ENCODE measurements at regions not wholly inside any gene's neighbourhood (a gene's known extent, or its start where the extent isn't known, plus 50 kb on each side); places are given as distances from the start of the nearest gene placed in this dataset.

DNA sequence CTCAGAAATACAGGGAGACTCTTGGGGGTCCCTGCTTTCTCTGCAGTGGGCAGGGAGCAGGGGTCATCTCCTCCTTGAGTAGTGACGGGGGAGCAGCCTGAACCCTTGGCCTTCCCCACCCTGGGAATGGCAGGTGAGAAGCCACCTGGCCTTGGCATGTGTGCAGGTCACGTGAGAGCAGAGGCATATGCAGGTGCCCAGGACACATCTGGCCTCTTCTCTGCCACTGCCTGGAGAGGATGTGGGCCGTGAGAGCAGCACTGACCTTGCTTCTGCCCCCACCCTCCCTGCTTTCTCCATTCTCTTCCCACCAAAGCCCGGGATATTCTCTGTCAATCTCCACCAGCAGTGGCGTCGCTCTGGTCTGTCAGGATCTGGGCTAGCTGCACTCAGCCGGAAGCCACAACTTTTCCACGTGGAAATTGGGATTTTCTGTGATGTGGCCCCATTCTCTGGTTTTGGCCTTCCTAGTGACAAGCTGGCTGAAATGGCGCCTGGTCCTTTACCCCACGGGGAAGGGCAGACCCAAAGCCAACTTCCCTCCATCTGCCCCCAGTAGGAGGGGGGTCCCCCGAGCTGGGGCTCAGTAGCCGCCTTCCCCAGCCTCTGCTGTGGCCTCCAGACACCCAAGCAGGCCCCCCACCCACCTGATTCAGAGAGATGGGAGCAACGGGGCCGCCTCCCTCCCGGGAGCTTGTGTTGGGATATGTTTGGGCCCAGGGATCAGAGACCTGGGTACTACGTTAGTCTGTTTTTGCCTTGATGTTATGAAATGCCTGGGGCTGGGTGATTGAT lies 70.4 kb upstream of the FCN1 start:
- Histone ChIP-seq H2AK5ac (ENCODE audit: insufficient read length, low read length) (no peak overlapping the region), H2BK15ac (ENCODE audit: low read depth, low read length) (no peak overlapping the region), H2AFZ (ENCODE audit: low read length) (no peak overlapping the region), H2BK120ac (ENCODE audit: low read depth, low read length, poor library complexity, severe bottlenecking) (no peak overlapping the region), H3K23ac (ENCODE audit: insufficient read length, low read depth, low read length) (no peak overlapping the region), H3K79me1 (ENCODE audit: insufficient read depth, low read depth, low read length, poor library complexity, severe bottlenecking) (no peaks in the 10 kb centered on the region), H2BK5ac (ENCODE audit: insufficient read length, low read length) (no peak overlapping the region), H3K23me2 (ENCODE audit: insufficient read length, low read depth, low read length, poor library complexity, severe bottlenecking) (no peaks in the 10 kb centered on the region), H3K9ac (ENCODE audit: extremely low read depth, insufficient read length, low read length) (no peak overlapping the region), H3T11ph (ENCODE audit: low read length) (no peak overlapping the region), H3K14ac (ENCODE audit: insufficient read depth, low read length) (no peak overlapping the region), H3K9me3 (ENCODE audit: control insufficient read depth, low read depth, low read length) (no peaks in the 10 kb centered on the region), H3K27me3 (ENCODE audit: insufficient read depth, low read length) (no peaks in the 10 kb centered on the region), H3K27ac (ENCODE audit: insufficient read length, low read depth, low read length) (no peak overlapping the region), H3K56ac (ENCODE audit: insufficient read length, low read depth, low read length) (no peak overlapping the region), H3K4ac (ENCODE audit: low read depth, low read length) (no peak overlapping the region), H4K5ac (ENCODE audit: insufficient read length, low read depth, low read length) (no peak overlapping the region), H3K79me2 (ENCODE audit: insufficient read depth, low read length) (no peaks in the 10 kb centered on the region), H2BK12ac (ENCODE audit: insufficient read length, low read depth, low read length) (no peak overlapping the region), H3K4me1 (ENCODE audit: insufficient read depth, low read length) (no peaks in the 10 kb centered on the region), H3K4me2 (ENCODE audit: insufficient read depth, insufficient read length, low read length) (no peak overlapping the region), H4K20me1 (ENCODE audit: control insufficient read depth, insufficient read depth, insufficient read length) (no peaks in the 10 kb centered on the region), H4K91ac (ENCODE audit: insufficient read length, low read depth, low read length) (no peak overlapping the region), H2BK20ac (ENCODE audit: low read depth, low read length, poor library complexity, severe bottlenecking) (no peak overlapping the region), H3K18ac (ENCODE audit: insufficient read length, low read depth, low read length) (no peak overlapping the region), H4K8ac (replicated peaks; ENCODE audit: insufficient read length, low read depth, low read length) (no peak overlapping the region)
- no peak for DNase-seq
- no peak for TF ChIP-seq CTCF (conservative IDR thresholded peaks at IDR 0.05)
- no peaks in the 10 kb centered on the region; a peak in 1 of 4 replicates for H3K4me1 Mint-ChIP-seq
- H3K36me3 Mint-ChIP-seq (ENCODE audit: insufficient read depth in 1 of 3, low read depth in 3 of 3) = peaks cover 3 to 10% (median 6%) of the 10 kb centered on the region in 3 experiments; a peak in 6 of 7 replicates
- H3K27me3 Mint-ChIP-seq (ENCODE audit: low read depth) = peaks cover 6% of the 10 kb centered on the region
- peak overlapping the region in 1 of 3 experiments; percentile 57; a peak in 1 of 7 replicates for H3K27ac Mint-ChIP-seq
- peaks cover 13 to 27% of the 10 kb centered on the region in 2 experiments for H3K9me3 Mint-ChIP-seq
- no CpG with 5 or more reads among the region's 16 CpGs for WGBS (ENCODE audit: extremely low coverage, insufficient read length, low lambda C conversion rate)
- no peak overlapping the region for H3K4me3 Mint-ChIP-seq

Measured in H9 (cell line).